ENCODE measurements at regions not wholly inside any gene's neighbourhood (a gene's known extent, or its start where the extent isn't known, plus 50 kb on each side); places are given as distances from the start of the nearest gene placed in this dataset.

- CTCF ChIA-PET (ENCODE audit: unreplicated experiment): no interaction called here
These were observed 248.3 kb downstream of the LY86 start for GRCh38 chr6:6836609-6837406.

GRCh38 chr6:6837541-6838080 is 249.1 kb downstream of the LY86 start:
- ChIA-PET POLR2A (no interaction called here), CTCF (ENCODE audit: unreplicated experiment) (no interaction called here)
- intact Hi-C loops (cut with micrococcal nuclease; ENCODE audit: unreplicated experiment): no loop called here
- Histone ChIP-seq H3K4me3 (ENCODE audit: low read depth, low read length, poor library complexity, severe bottlenecking) (no peak overlapping the region), H3K9me3 (ENCODE audit: low read length) (no peaks in the 10 kb centered on the region), H4K20me1 (ENCODE audit: insufficient read depth, low read length) (no peaks in the 10 kb centered on the region), H3K9me2 (ENCODE audit: insufficient read depth, low read length) (no peaks in the 10 kb centered on the region), H3K79me2 (ENCODE audit: insufficient read depth, low read depth, low read length) (no peaks in the 10 kb centered on the region), H3K4me2 (ENCODE audit: low read length) (no peak overlapping the region), H3K36me3 (ENCODE audit: insufficient read depth, low read length) (no peaks in the 10 kb centered on the region), H2AFZ (ENCODE audit: low read length) (no peak overlapping the region), H3K4me1 (ENCODE audit: insufficient read depth, low read length, poor library complexity, severe bottlenecking) (no peaks in the 10 kb centered on the region), H3K27ac (ENCODE audit: low read depth, low read length, poor library complexity, severe bottlenecking) (no peak overlapping the region)
- no TSS peak for BruUV-seq (replicated peaks)
- TF ChIP-seq CTCF (conservative IDR thresholded peaks at IDR 0.05; ENCODE audit: low read length) (no peak), EZH2phosphoT487 (IDR thresholded peaks at IDR 0.05; ENCODE audit: borderline replicate concordance, low read depth, low read length) (no peak)
- DNase-seq (ENCODE audit: low spot score): no peak

More at GRCh38 chr6:6836609-6837406, 248.3 kb downstream of the LY86 start:
- H3K9me3 ChIP-seq (ENCODE audit: low read length): no peaks in the 10 kb centered on the region
- H3K27ac ChIP-seq (ENCODE audit: low read depth, low read length, poor library complexity, severe bottlenecking): no peak overlapping the region
- no peak overlapping the region for H3K4me2 ChIP-seq (ENCODE audit: low read length)
- no peak overlapping the region for H3K4me3 ChIP-seq (ENCODE audit: low read depth, low read length, poor library complexity, severe bottlenecking)
- H3K36me3 ChIP-seq (ENCODE audit: insufficient read depth, low read length): no peaks in the 10 kb centered on the region
- DNase-seq (ENCODE audit: low spot score): no peak
- H2AFZ ChIP-seq (ENCODE audit: low read length): no peak overlapping the region
- POLR2A ChIA-PET: interaction anchor here (0.6 kb wide), 1 partner anchor 139 kb away, joined by 4 read pairs; no protein-coding TSS in a partner anchor
- intact Hi-C loops (cut with micrococcal nuclease; ENCODE audit: unreplicated experiment): no loop called here
- no peaks in the 10 kb centered on the region for H3K79me2 ChIP-seq (ENCODE audit: insufficient read depth, low read depth, low read length)
- no peak for TF ChIP-seq CTCF (conservative IDR thresholded peaks at IDR 0.05; ENCODE audit: low read length)
- TF ChIP-seq EZH2phosphoT487 (IDR thresholded peaks at IDR 0.05; ENCODE audit: borderline replicate concordance, low read depth, low read length): no peak
- H3K9me2 ChIP-seq (ENCODE audit: insufficient read depth, low read length): no peaks in the 10 kb centered on the region
- H4K20me1 ChIP-seq (ENCODE audit: insufficient read depth, low read length): no peaks in the 10 kb centered on the region
- no TSS peak for BruUV-seq (replicated peaks)
- no peaks in the 10 kb centered on the region for H3K4me1 ChIP-seq (ENCODE audit: insufficient read depth, low read length, poor library complexity, severe bottlenecking)

GRCh38 chr6:6840831-6841291 is 252.3 kb downstream of the LY86 start:
- no peak overlapping the region for H3K4me3 ChIP-seq (ENCODE audit: low read depth, low read length, poor library complexity, severe bottlenecking)
- POLR2A ChIA-PET: no interaction called here
- DNase-seq (ENCODE audit: low spot score): no peak
- no peaks in the 10 kb centered on the region for H4K20me1 ChIP-seq (ENCODE audit: insufficient read depth, low read length)
- no peaks in the 10 kb centered on the region for H3K4me1 ChIP-seq (ENCODE audit: insufficient read depth, low read length, poor library complexity, severe bottlenecking)
- CTCF ChIA-PET (ENCODE audit: unreplicated experiment): no interaction called here
- H3K9me3 ChIP-seq (ENCODE audit: low read length): no peaks in the 10 kb centered on the region
- no peaks in the 10 kb centered on the region for H3K79me2 ChIP-seq (ENCODE audit: insufficient read depth, low read depth, low read length)
- no peaks in the 10 kb centered on the region for H3K36me3 ChIP-seq (ENCODE audit: insufficient read depth, low read length)
- no peak overlapping the region for H2AFZ ChIP-seq (ENCODE audit: low read length)
- TF ChIP-seq EZH2phosphoT487 (IDR thresholded peaks at IDR 0.05; ENCODE audit: borderline replicate concordance, low read depth, low read length): no peak
- no peak for TF ChIP-seq CTCF (conservative IDR thresholded peaks at IDR 0.05; ENCODE audit: low read length)
- H3K9me2 ChIP-seq (ENCODE audit: insufficient read depth, low read length): no peaks in the 10 kb centered on the region
- intact Hi-C loops (cut with micrococcal nuclease; ENCODE audit: unreplicated experiment): no loop called here
- no peak overlapping the region for H3K4me2 ChIP-seq (ENCODE audit: low read length)
- no peak overlapping the region for H3K27ac ChIP-seq (ENCODE audit: low read depth, low read length, poor library complexity, severe bottlenecking)
- BruUV-seq (replicated peaks): no TSS peak
